Smooth muscle cell (in vitro differentiated cells): ENCODE measurements at regions not wholly inside any gene's neighbourhood (a gene's known extent, or its start where the extent isn't known, plus 50 kb on each side); places are given as distances from the start of the nearest gene placed in this dataset.
A peak's percentile ranks its signal among the peaks of the same experiment; 100 is the strongest.
"Not testable (repeated sequence)": the region's sequence is repeated elsewhere in the genome, so short reads cannot be mapped to it uniquely, and the experiment has no call there.

Source experiments
- DNase-seq: peaks from one replicate; lab custom pipeline; 2025; ENCODE audit not compliant: unreplicated experiment; lab: John Stamatoyannopoulos, UW
- H2AFZ ChIP-seq: fragments of 200-600 bp; sonication (generic); 2 replicates; pipeline ENCODE4 v1.6.0; 2016; ENCODE audit warnings: antibody characterized with exemption, low read depth, mild to moderate bottlenecking
- H3F3A ChIP-seq: fragments of 200-600 bp; sonication (generic); 2 replicates; pipeline ENCODE4 v1.6.0; 2017; ENCODE audit warnings: antibody characterized with exemption, low read depth
- H3K27ac ChIP-seq: fragments of 200-600 bp; sonication (generic); 2 replicates; pipeline ENCODE4 v1.5.1; 2016; ENCODE audit warnings: low read depth, mild to moderate bottlenecking
- H3K27me3 ChIP-seq: fragments of 200-600 bp; sonication (generic); 2 replicates; pipeline ENCODE4 v1.6.1; 2016; ENCODE audit warnings: low read depth, mild to moderate bottlenecking
- H3K36me3 ChIP-seq: fragments of 200-600 bp; sonication (generic); 2 replicates; pipeline ENCODE4 v1.5.1; 2016; ENCODE audit warnings: low read depth
- H3K4me1 ChIP-seq: fragments of 200-600 bp; sonication (generic); 2 replicates; pipeline ENCODE4 v1.5.1; 2016; ENCODE audit warnings: low read depth
- H3K4me2 ChIP-seq: fragments of 200-600 bp; sonication (generic); 2 replicates; pipeline ENCODE4 v1.6.0; 2016; ENCODE audit warnings: mild to moderate bottlenecking
- H3K4me3 ChIP-seq: fragments of 200-600 bp; sonication (generic); 2 replicates; pipeline ENCODE4 v1.5.1; 2016; ENCODE audit warnings: mild to moderate bottlenecking
- H3K79me2 ChIP-seq: fragments of 200-600 bp; sonication (generic); 2 replicates; pipeline ENCODE4 v1.6.0; 2016; ENCODE audit warnings: low read depth, mild to moderate bottlenecking
- H3K9ac ChIP-seq: fragments of 200-600 bp; sonication (generic); 2 replicates; pipeline ENCODE4 v1.6.0; 2016; ENCODE audit warnings: low read depth
- H3K9me3 ChIP-seq: fragments of 200-600 bp; sonication (generic); replicated peaks from 2 replicates; pipeline ENCODE4 v1.5.1; 2016; ENCODE audit warnings: low read depth
- H4K20me1 ChIP-seq: fragments of 200-600 bp; sonication (generic); 2 replicates; pipeline ENCODE4 v1.6.0; 2016; ENCODE audit warnings: low read depth
- WGBS: methylation state at CpG from one replicate; pipeline ENCODE4 v1.1.7; 2016; ENCODE audit warnings: low lambda C conversion rate; 5-methylcytosine and 5-hydroxymethylcytosine counted together
- TF ChIP-seq, protein P1 (sequence below): fragments of 200-600 bp; sonication (generic); IDR thresholded peaks from 2 replicates; pipeline ENCODE4 v1.5.1; 2017; ENCODE audit warnings: borderline replicate concordance, mild to moderate bottlenecking, antibody characterized with exemption; ENCODE audit not compliant: insufficient read depth, poor library complexity, severe bottlenecking

DNA sequence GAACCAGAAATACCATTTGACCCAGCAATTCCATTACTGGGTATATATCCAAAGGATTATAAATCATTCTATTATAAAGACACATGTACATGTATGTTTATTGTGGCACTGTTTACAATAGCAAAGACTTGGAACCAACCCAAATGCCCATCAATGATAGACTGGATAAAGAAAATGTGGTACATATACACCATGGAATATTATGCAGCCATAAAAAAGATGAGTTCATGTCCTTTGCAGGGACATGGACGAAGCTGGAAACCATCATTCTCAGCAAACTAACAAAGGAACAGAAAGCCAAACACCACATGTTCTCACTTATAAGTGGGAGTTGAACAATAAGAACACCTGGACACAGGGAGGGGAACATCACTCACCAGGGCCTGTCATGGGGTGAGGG lies 183.1 kb upstream of the AGTR2 start:
- H3K4me3 ChIP-seq, DNase-seq, H3K27me3 ChIP-seq, H3K9me3 ChIP-seq, H3F3A ChIP-seq, H3K4me1 ChIP-seq, H3K4me2 ChIP-seq, H3K9ac ChIP-seq, H4K20me1 ChIP-seq, H3K27ac ChIP-seq, H3K36me3 ChIP-seq, H2AFZ ChIP-seq, H3K79me2 ChIP-seq: not testable (repeated sequence)
- WGBS, result 76% methylated on average over 1 of the region's 1 CpG

DNA sequence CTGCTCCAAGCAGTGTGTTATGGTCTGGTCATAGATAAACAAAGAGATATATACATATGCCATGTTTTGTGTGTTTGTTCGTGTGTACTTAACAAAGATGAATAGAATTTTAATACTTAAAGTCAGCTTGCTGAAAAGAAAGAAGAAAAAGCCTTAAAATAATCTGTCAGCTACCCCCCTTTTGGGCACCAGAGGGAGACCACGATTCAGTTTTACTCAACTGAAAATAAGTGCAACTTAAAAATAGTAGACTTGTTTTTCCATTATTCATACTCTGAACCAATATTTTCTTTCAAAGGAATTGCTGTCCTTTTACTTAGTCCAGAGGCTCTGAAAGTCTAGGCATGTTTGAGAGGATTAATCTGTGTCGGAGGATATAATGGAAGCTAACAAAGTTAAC lies 181.7 kb upstream of the AGTR2 start:
- DNase-seq, result no peak
- WGBS, result 27% methylated on average over 3 of the region's 3 CpGs
- no peaks in the 10 kb centered on the region for H3F3A ChIP-seq
- no peaks in the 10 kb centered on the region for H3K36me3 ChIP-seq
- H3K79me2 ChIP-seq, result no peaks in the 10 kb centered on the region
- H3K27me3 ChIP-seq, result no peaks in the 10 kb centered on the region
- no peak overlapping the region for H2AFZ ChIP-seq
- no peaks in the 10 kb centered on the region for H4K20me1 ChIP-seq
- no peak overlapping the region for H3K4me3 ChIP-seq
- H3K27ac ChIP-seq, result no peak overlapping the region
- no peak overlapping the region for H3K4me2 ChIP-seq
- no peak overlapping the region for H3K9ac ChIP-seq
- no peaks in the 10 kb centered on the region for H3K4me1 ChIP-seq
- TF ChIP-seq, protein P1, sequence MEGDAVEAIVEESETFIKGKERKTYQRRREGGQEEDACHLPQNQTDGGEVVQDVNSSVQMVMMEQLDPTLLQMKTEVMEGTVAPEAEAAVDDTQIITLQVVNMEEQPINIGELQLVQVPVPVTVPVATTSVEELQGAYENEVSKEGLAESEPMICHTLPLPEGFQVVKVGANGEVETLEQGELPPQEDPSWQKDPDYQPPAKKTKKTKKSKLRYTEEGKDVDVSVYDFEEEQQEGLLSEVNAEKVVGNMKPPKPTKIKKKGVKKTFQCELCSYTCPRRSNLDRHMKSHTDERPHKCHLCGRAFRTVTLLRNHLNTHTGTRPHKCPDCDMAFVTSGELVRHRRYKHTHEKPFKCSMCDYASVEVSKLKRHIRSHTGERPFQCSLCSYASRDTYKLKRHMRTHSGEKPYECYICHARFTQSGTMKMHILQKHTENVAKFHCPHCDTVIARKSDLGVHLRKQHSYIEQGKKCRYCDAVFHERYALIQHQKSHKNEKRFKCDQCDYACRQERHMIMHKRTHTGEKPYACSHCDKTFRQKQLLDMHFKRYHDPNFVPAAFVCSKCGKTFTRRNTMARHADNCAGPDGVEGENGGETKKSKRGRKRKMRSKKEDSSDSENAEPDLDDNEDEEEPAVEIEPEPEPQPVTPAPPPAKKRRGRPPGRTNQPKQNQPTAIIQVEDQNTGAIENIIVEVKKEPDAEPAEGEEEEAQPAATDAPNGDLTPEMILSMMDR, result peak; percentile 30
- H3K9me3 ChIP-seq, result no peaks in the 10 kb centered on the region

DNA sequence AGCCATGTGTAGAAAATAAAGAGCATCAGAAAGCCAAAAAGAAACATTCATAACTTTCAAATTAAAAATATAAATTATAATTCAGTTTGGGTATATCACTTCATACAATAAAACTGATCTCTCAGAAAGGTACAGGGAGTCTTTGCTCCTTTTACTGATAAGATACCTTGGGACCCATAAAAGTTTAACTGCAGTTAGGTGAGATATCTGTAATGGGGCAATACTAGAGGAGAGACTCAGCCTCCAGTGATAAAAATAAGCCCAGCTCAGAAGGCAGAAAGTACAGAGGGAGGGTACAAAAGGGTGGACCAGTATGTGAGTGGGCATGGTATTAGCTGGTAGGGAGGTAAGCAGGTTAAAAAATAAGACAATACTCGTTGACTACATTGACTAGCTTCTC lies 180.9 kb upstream of the AGTR2 start:
- WGBS, result 59% methylated on average over 1 of the region's 1 CpG
- TF ChIP-seq, protein P1, result no peak
- Histone ChIP-seq H4K20me1 (no peaks in the 10 kb centered on the region), H3K27me3 (no peaks in the 10 kb centered on the region), H3K27ac (no peak overlapping the region), H3F3A (no peaks in the 10 kb centered on the region), H3K9me3 (no peaks in the 10 kb centered on the region), H3K9ac (no peak overlapping the region), H3K4me3 (no peak overlapping the region), H3K4me1 (no peaks in the 10 kb centered on the region), H2AFZ (no peak overlapping the region), H3K4me2 (no peak overlapping the region), H3K79me2 (no peaks in the 10 kb centered on the region), H3K36me3 (no peaks in the 10 kb centered on the region)
- no peak for DNase-seq

DNA sequence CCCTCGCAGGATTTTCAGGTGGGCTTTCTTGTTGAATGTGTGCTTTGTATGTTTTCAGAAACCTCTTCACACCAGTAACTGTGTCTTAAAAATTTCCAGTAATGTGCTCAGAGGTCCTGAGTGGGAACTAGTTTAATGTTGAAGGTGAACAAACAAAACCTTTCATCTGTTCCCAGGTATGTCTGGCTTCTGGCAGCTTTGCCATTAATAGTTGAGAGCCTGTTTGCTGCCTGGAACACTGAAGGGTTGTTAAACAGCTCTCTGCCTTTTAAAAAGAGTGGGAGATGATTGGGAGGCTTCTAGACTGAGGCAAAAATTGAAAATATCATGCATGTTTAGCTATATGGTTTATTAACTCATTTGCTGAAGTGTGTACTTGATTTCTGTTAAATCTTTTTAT lies 161.2 kb upstream of the AGTR2 start:
- no peak overlapping the region for H3K9ac ChIP-seq
- no peak overlapping the region for H3K4me3 ChIP-seq
- H3K79me2 ChIP-seq, result no peaks in the 10 kb centered on the region
- H3K4me1 ChIP-seq, result no peaks in the 10 kb centered on the region
- 72% methylated on average over 1 of the region's 1 CpG for WGBS
- no peak for DNase-seq
- TF ChIP-seq, protein P1, result no peak
- H3K27ac ChIP-seq, result no peak overlapping the region
- no peak overlapping the region for H2AFZ ChIP-seq
- H3K4me2 ChIP-seq, result no peak overlapping the region
- no peaks in the 10 kb centered on the region for H3K36me3 ChIP-seq
- no peaks in the 10 kb centered on the region for H3F3A ChIP-seq
- H3K9me3 ChIP-seq, result no peaks in the 10 kb centered on the region
- no peaks in the 10 kb centered on the region for H4K20me1 ChIP-seq
- H3K27me3 ChIP-seq, result no peaks in the 10 kb centered on the region
